Activated CD8-positive, alpha-beta T cell treated with anti-CD3 and anti-CD28 coated beads for 36 hours (primary cell): ENCODE measurements at regions not wholly inside any gene's neighbourhood (a gene's known extent, or its start where the extent isn't known, plus 50 kb on each side); places are given as distances from the start of the nearest gene placed in this dataset.

Experiments used
- ATAC-seq: fragments of 200-7000 bp; cut with Tn5 transposase; one replicate; pipeline ENCODE4 v1.10.0; 2021; ENCODE audit warnings: mild to moderate bottlenecking, moderate library complexity
- CTCF ChIA-PET: fragments of 350-600 bp; sonication (Branson Sonifier 250); formaldehyde crosslinking; loops from one replicate; lab custom pipeline; 2021; ENCODE audit warnings: antibody characterized with exemption; lab: Charles Lee
- POLR2A ChIA-PET: fragments of 350-600 bp; sonication (Branson Sonifier 250); formaldehyde crosslinking; loops from one replicate; lab custom pipeline; 2021; ENCODE audit warnings: antibody characterized with exemption; lab: Charles Lee
- DNase-seq: peaks from one replicate; pipeline ENCODE4 v3.0.0-alpha.2; 2020
- H3K27ac Mint-ChIP-seq: one replicate; pipeline ENCODE4 v1.8.0; 2021; ENCODE audit warnings: mild to moderate bottlenecking, mixed read lengths
- H3K27me3 Mint-ChIP-seq: one replicate; pipeline ENCODE4 v1.8.0; 2021; ENCODE audit warnings: mixed read lengths
- H3K36me3 Mint-ChIP-seq: one replicate; pipeline ENCODE4 v1.8.0; 2021; ENCODE audit warnings: low read depth, mixed read lengths
- H3K4me1 Mint-ChIP-seq: one replicate; pipeline ENCODE4 v1.8.0; 2021; ENCODE audit warnings: low read depth, mixed read lengths
- H3K4me3 Mint-ChIP-seq: one replicate; pipeline ENCODE4 v1.8.0; 2021; ENCODE audit warnings: mild to moderate bottlenecking, moderate library complexity, mixed read lengths
- H3K9me3 Mint-ChIP-seq: one replicate; pipeline ENCODE4 v1.8.0; 2021; ENCODE audit warnings: mixed read lengths
- CTCF ChIP-seq: fragments of 200-600 bp; IDR thresholded peaks from one replicate; pipeline ENCODE4 v1.8.0; 2022; ENCODE audit warnings: antibody characterized with exemption, mild to moderate bottlenecking
- intact Hi-C: fragments of 100-400 bp; cut with micrococcal nuclease; formaldehyde crosslinking; loops from one replicate; pipeline ENCODE4 v1.10.0; 2022

GRCh38 chr15:47384341-47384740 is 333.0 kb upstream of the SEMA6D start:
- Mint-ChIP-seq H3K9me3 (no peaks in the 10 kb centered on the region), H3K4me1 (no peaks in the 10 kb centered on the region), H3K36me3 (no peaks in the 10 kb centered on the region), H3K27ac (no peak overlapping the region), H3K4me3 (no peak overlapping the region), H3K27me3 (peaks cover 1% of the 10 kb centered on the region)
- TF ChIP-seq CTCF: no peak
- DNase-seq: no peak
- POLR2A ChIA-PET: no interaction called here
- no peak for ATAC-seq
- intact Hi-C loops: no loop called here
- CTCF ChIA-PET: interaction anchor here (0.8 kb wide), 1 partner anchor 22 kb away, joined by 3 read pairs; no protein-coding TSS in a partner anchor

- CTCF ChIA-PET: no interaction called here
- Mint-ChIP-seq H3K27ac (no peak overlapping the region), H3K27me3 (no peaks in the 10 kb centered on the region), H3K4me3 (no peak overlapping the region), H3K36me3 (no peaks in the 10 kb centered on the region), H3K9me3 (no peaks in the 10 kb centered on the region), H3K4me1 (no peaks in the 10 kb centered on the region)
- TF ChIP-seq CTCF: no peak
- DNase-seq: no peak
- intact Hi-C loops: no loop called here
- no peak for ATAC-seq
- POLR2A ChIA-PET: no interaction called here
Observed at GRCh38 chr15:47384776-47385175, 332.5 kb upstream of the SEMA6D start.

GRCh38 chr15:47386459-47386858 is 330.8 kb upstream of the SEMA6D start:
- ChIA-PET CTCF (no interaction called here), POLR2A (no interaction called here)
- TF ChIP-seq CTCF: no peak
- Mint-ChIP-seq H3K27ac (no peak overlapping the region), H3K4me3 (no peak overlapping the region), H3K36me3 (no peaks in the 10 kb centered on the region), H3K27me3 (no peaks in the 10 kb centered on the region), H3K9me3 (peaks cover 2% of the 10 kb centered on the region), H3K4me1 (no peaks in the 10 kb centered on the region)
- intact Hi-C loops: no loop called here
- no peak for ATAC-seq
- DNase-seq: no peak

- Mint-ChIP-seq H3K27me3 (no peaks in the 10 kb centered on the region), H3K36me3 (no peaks in the 10 kb centered on the region), H3K9me3 (peaks cover 2% of the 10 kb centered on the region), H3K4me3 (no peak overlapping the region), H3K27ac (no peak overlapping the region), H3K4me1 (no peaks in the 10 kb centered on the region)
- no peak for ATAC-seq
- POLR2A ChIA-PET: interaction anchor here (0.7 kb wide), 1 partner anchor 57 kb away, joined by 3 read pairs; no protein-coding TSS in a partner anchor
- intact Hi-C loops: no loop called here
- no peak for DNase-seq
- TF ChIP-seq CTCF: no peak
- CTCF ChIA-PET: no interaction called here
Observed at GRCh38 chr15:47388299-47388698, 329.0 kb upstream of the SEMA6D start.

- CTCF ChIA-PET: no interaction called here
- Mint-ChIP-seq H3K4me1 (no peaks in the 10 kb centered on the region), H3K36me3 (no peaks in the 10 kb centered on the region), H3K27ac (no peak overlapping the region), H3K9me3 (peaks cover 2% of the 10 kb centered on the region), H3K4me3 (no peak overlapping the region), H3K27me3 (no peaks in the 10 kb centered on the region)
- DNase-seq: no peak
- POLR2A ChIA-PET: interaction anchor here (1.0 kb wide), 1 partner anchor 16 kb away, joined by 3 read pairs; no protein-coding TSS in a partner anchor
- no peak for TF ChIP-seq CTCF
- ATAC-seq: no peak
- intact Hi-C loops: no loop called here
Observed at GRCh38 chr15:47390208-47390765, 327.0 kb upstream of the SEMA6D start.
